HepG2 (cell line): ENCODE measurements at regions not wholly inside any gene's neighbourhood (a gene's known extent, or its start where the extent isn't known, plus 50 kb on each side); places are given as distances from the start of the nearest gene placed in this dataset.

ENCODE experiments used
- CEBPB ChIP-seq: IDR thresholded peaks from 2 replicates; pipeline ENCODE4 v1.6.1; 2011; ENCODE audit warnings: low read depth, low read length, improper control_type of control experiment, borderline replicate concordance
- FOXA1 ChIP-seq, 2 experiments: fragments of 450-650 bp in 1 of 2; sonication (generic) in 1 of 2; formaldehyde crosslinking in 1 of 2; IDR thresholded peaks; 2 replicates each; pipeline versions ENCODE4 v1.4.0 to v1.6.1; 2016 to 2020; ENCODE audit warnings: missing genetic modification reagents in 1 of 2
- HCFC1 ChIP-seq: fragments of 150-350 bp; IDR thresholded peaks from 2 replicates; pipeline ENCODE4 v1.6.1; 2014; ENCODE audit warnings: low read depth, low read length
- KAT8 ChIP-seq: IDR thresholded peaks from 2 replicates; pipeline ENCODE4 v1.6.1; 2016; ENCODE audit warnings: missing genetic modification reagents, missing compliant biosample characterization
- NFRKB ChIP-seq: fragments of 450-650 bp; IDR thresholded peaks from 2 replicates; pipeline ENCODE4 v1.6.1; 2017
- SKIL ChIP-seq: sonication (generic); formaldehyde crosslinking; IDR thresholded peaks from 2 replicates; pipeline ENCODE4 v1.8.0; 2022; ENCODE audit warnings: missing genetic modification reagents, mild to moderate bottlenecking, moderate library complexity, borderline replicate concordance
- ZNF354B ChIP-seq: sonication (generic); formaldehyde crosslinking; IDR thresholded peaks from 2 replicates; pipeline ENCODE4 v1.8.0; 2022; ENCODE audit warnings: mild to moderate bottlenecking, missing genetic modification reagents

GRCh38 chr13:50612717-50613116 lies 230.8 kb downstream of the DLEU7 start:
- TF ChIP-seq FOXA1 (IDR thresholded peaks at IDR 0.05) = no peak
- no peak for TF ChIP-seq FOXA1 (CRISPR knock-in tag; IDR thresholded peaks at IDR 0.05)
- TF ChIP-seq HCFC1 = no peak
- TF ChIP-seq NFRKB = no peak
- no peak for TF ChIP-seq CEBPB
- TF ChIP-seq KAT8 (CRISPR knock-in tag) = no peak
- no peak for TF ChIP-seq SKIL (CRISPR knock-in tag)
- TF ChIP-seq ZNF354B (CRISPR knock-in tag) = no peak
